DND-41 (cell line): ENCODE measurements at regions not wholly inside any gene's neighbourhood (a gene's known extent, or its start where the extent isn't known, plus 50 kb on each side); places are given as distances from the start of the nearest gene placed in this dataset.

ENCODE experiments used
- ATAC-seq: fragments of 200-7000 bp; cut with Tn5 transposase; 3 replicates; pipeline ENCODE4 v1.9.1; 2021; ENCODE audit warnings: low read depth; ENCODE audit not compliant: insufficient read depth
- DNase-seq: peaks from one replicate; pipeline ENCODE4 v3.0.0-alpha.2; 2020
- H2AFZ ChIP-seq: 2 replicates; pipeline ENCODE4 v1.6.0; 2012; ENCODE audit warnings: low read depth, low read length
- H3K27ac ChIP-seq: 2 replicates; pipeline ENCODE4 v1.5.1; 2012; ENCODE audit warnings: low read length, inconsistent platforms
- H3K27me3 ChIP-seq: fragments of 200-600 bp; sonication (generic); 2 replicates; pipeline ENCODE4 v1.6.0; 2012; ENCODE audit warnings: low read length, mild to moderate bottlenecking, inconsistent platforms; ENCODE audit not compliant: insufficient read depth, poor library complexity
- H3K36me3 ChIP-seq: 2 replicates; pipeline ENCODE4 v1.5.1; 2012; ENCODE audit warnings: low read length, inconsistent platforms; ENCODE audit not compliant: insufficient read depth
- H3K4me1 ChIP-seq: 2 replicates; pipeline ENCODE4 v1.5.1; 2012; ENCODE audit warnings: mild to moderate bottlenecking, low read length; ENCODE audit not compliant: insufficient read depth
- H3K4me2 ChIP-seq: 2 replicates; pipeline ENCODE4 v1.6.0; 2012; ENCODE audit warnings: mild to moderate bottlenecking, moderate library complexity, low read length, inconsistent platforms; ENCODE audit not compliant: insufficient read depth
- H3K4me3 ChIP-seq, 2 experiments: fragments of 200-600 bp in 1 of 2; shearing (Covaris generic) in 1 of 2; 2 replicates each; pipeline ENCODE4 v1.5.1; 2012 to 2016; ENCODE audit warnings: inconsistent platforms in 2 of 2, low read length in 2 of 2, mild to moderate bottlenecking in 2 of 2, low read depth in 1 of 2, moderate library complexity in 1 of 2
- H3K79me2 ChIP-seq: 2 replicates; pipeline ENCODE4 v1.6.0; 2012; ENCODE audit warnings: low read length, inconsistent platforms; ENCODE audit not compliant: insufficient read depth
- H3K9ac ChIP-seq: 2 replicates; pipeline ENCODE4 v1.6.0; 2012; ENCODE audit warnings: low read depth, mild to moderate bottlenecking, inconsistent platforms, low read length, moderate library complexity
- H3K9me3 ChIP-seq: 2 replicates; pipeline ENCODE4 v1.5.1; 2012; ENCODE audit warnings: low read length, moderate library complexity, mild to moderate bottlenecking, inconsistent platforms; ENCODE audit not compliant: insufficient read depth, severe bottlenecking
- H4K20me1 ChIP-seq: 2 replicates; pipeline ENCODE4 v1.6.0; 2012; ENCODE audit warnings: low read length; ENCODE audit not compliant: insufficient read depth
- EZH2 ChIP-seq: IDR thresholded peaks from 3 replicates; pipeline ENCODE4 v1.6.1; 2012; ENCODE audit warnings: borderline replicate concordance, low read depth, mild to moderate bottlenecking, moderate library complexity, low read length, inconsistent platforms; ENCODE audit not compliant: severe bottlenecking
- TF ChIP-seq, protein P1 (sequence below): IDR thresholded peaks from 2 replicates; pipeline ENCODE4 v1.5.1; 2012; ENCODE audit warnings: borderline replicate concordance, low read length, moderate library complexity, mild to moderate bottlenecking; ENCODE audit not compliant: poor library complexity, severe bottlenecking; ENCODE audit errors: extremely low read depth

DNA sequence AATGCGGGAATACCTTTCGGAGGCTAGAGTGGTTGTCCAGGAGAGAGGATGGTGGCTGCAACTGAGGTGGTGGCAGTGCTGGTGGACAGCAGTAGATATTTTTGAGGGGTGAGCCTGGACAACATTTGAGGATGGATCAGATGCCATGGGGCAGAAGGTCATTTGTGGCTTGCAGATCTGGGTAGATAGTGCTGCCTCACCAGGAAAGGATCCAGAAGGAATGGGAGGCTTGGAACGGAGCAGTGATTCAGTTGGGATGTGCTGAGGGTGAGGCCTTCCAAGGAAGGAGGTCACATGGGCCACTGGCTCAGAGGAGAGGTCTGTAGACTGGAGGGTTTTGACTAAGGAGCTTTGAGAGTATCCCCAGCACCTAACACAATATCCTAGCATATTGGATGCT lies 110.8 kb upstream of the KAZN start:
- no peak overlapping the region for H3K9ac ChIP-seq
- no peaks in the 10 kb centered on the region for H3K4me1 ChIP-seq
- no peaks in the 10 kb centered on the region for H4K20me1 ChIP-seq
- no peaks in the 10 kb centered on the region for H3K79me2 ChIP-seq
- no peaks in the 10 kb centered on the region for H3K36me3 ChIP-seq
- no peaks in the 10 kb centered on the region for H3K27me3 ChIP-seq
- H3K27ac ChIP-seq: no peak overlapping the region
- no peak overlapping the region for H3K4me2 ChIP-seq
- DNase-seq (no peak), ATAC-seq (no peak)
- H3K4me3 ChIP-seq: no peak overlapping the region
- no peak for TF ChIP-seq EZH2
- TF ChIP-seq, protein P1, sequence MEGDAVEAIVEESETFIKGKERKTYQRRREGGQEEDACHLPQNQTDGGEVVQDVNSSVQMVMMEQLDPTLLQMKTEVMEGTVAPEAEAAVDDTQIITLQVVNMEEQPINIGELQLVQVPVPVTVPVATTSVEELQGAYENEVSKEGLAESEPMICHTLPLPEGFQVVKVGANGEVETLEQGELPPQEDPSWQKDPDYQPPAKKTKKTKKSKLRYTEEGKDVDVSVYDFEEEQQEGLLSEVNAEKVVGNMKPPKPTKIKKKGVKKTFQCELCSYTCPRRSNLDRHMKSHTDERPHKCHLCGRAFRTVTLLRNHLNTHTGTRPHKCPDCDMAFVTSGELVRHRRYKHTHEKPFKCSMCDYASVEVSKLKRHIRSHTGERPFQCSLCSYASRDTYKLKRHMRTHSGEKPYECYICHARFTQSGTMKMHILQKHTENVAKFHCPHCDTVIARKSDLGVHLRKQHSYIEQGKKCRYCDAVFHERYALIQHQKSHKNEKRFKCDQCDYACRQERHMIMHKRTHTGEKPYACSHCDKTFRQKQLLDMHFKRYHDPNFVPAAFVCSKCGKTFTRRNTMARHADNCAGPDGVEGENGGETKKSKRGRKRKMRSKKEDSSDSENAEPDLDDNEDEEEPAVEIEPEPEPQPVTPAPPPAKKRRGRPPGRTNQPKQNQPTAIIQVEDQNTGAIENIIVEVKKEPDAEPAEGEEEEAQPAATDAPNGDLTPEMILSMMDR: no peak
- no peaks in the 10 kb centered on the region for H3K9me3 ChIP-seq
- no peak overlapping the region for H2AFZ ChIP-seq

DNA sequence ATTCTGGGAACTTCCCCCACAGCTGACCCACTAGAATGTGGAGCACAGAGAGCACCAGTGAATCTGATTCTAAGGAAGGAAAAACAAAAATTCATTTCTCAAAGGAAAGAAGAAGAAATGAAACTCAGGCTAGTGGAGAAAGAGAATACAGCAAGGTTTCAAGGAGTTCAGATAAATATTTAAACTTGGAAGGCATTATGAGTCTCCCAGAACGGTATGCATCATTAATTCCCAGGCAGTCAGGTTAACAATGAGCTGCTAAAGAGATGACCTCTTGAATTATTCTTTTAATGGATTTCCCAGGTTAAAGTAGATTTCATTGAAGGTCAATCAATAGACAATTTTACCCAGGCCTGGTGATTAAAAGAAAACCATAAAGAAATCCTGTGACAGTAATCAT lies 103.6 kb upstream of the KAZN start:
- DNase-seq: no peak
- Histone ChIP-seq H2AFZ (no peak overlapping the region), H3K27me3 (no peaks in the 10 kb centered on the region), H3K79me2 (no peaks in the 10 kb centered on the region), H3K4me2 (no peak overlapping the region), H3K4me3 (no peak overlapping the region), H3K27ac (no peak overlapping the region), H3K9ac (no peak overlapping the region), H3K9me3 (no peaks in the 10 kb centered on the region), H3K4me1 (no peaks in the 10 kb centered on the region), H3K36me3 (no peaks in the 10 kb centered on the region), H4K20me1 (no peaks in the 10 kb centered on the region)
- ATAC-seq: no peak
- no peak for TF ChIP-seq EZH2
- TF ChIP-seq, protein P1: no peak

DNA sequence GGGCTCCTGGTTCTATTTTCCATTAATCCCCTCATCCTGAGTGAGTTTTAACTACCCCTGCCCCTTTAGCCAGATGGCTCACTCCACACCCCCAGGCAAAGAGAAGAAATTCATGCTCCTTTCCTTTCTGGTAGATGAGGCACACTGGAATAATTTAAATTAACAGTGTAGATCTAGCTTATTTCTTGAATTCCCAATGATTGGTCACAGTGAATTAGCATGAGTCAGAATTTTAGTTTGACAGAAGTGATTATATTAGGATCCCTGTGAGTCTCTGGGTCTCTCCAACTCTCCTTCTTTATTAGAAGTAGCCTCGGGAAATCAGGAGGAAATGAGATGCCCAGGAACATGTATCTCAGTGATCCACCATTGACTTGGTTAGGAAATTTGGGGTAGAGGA lies 103.1 kb upstream of the KAZN start:
- no peaks in the 10 kb centered on the region for H3K4me1 ChIP-seq
- DNase-seq: no peak
- no peaks in the 10 kb centered on the region for H4K20me1 ChIP-seq
- TF ChIP-seq EZH2: no peak
- TF ChIP-seq, protein P1: no peak
- H3K27ac ChIP-seq: no peak overlapping the region
- no peak for ATAC-seq
- H3K9me3 ChIP-seq: no peaks in the 10 kb centered on the region
- no peaks in the 10 kb centered on the region for H3K36me3 ChIP-seq
- no peak overlapping the region for H3K9ac ChIP-seq
- H3K4me2 ChIP-seq: no peak overlapping the region
- H2AFZ ChIP-seq: no peak overlapping the region
- H3K27me3 ChIP-seq: no peaks in the 10 kb centered on the region
- H3K79me2 ChIP-seq: no peaks in the 10 kb centered on the region
- H3K4me3 ChIP-seq: no peak overlapping the region

DNA sequence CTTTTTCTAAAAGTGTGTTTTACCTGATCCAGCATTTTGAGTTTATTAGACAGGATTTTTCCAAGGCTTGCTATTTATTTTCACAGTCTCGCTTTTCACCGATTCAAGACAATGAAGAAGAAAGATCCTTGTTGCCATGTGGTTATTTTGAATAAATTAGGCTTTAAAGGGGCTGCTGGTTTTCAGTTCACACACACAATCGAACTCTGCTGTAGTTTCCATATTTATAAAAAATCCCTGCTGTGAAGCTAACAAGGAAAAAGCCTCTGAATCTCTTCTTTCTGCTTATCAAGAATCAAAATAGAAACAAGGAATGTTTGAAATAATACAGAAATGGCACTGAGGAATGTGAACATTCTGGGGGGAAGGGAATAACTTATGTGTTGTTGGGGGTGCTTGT lies 102.5 kb upstream of the KAZN start:
- Histone ChIP-seq H3K4me1 (no peaks in the 10 kb centered on the region), H3K9ac (no peak overlapping the region), H3K4me3 (no peak overlapping the region), H3K79me2 (no peaks in the 10 kb centered on the region), H3K27me3 (no peaks in the 10 kb centered on the region), H3K27ac (no peak overlapping the region), H3K9me3 (no peaks in the 10 kb centered on the region), H2AFZ (no peak overlapping the region), H3K36me3 (no peaks in the 10 kb centered on the region), H3K4me2 (no peak overlapping the region), H4K20me1 (no peaks in the 10 kb centered on the region)
- DNase-seq: no peak
- TF ChIP-seq, protein P1: no peak
- no peak for TF ChIP-seq EZH2
- ATAC-seq: no peak
